G401 (cell line): ENCODE measurements at regions not wholly inside any gene's neighbourhood (a gene's known extent, or its start where the extent isn't known, plus 50 kb on each side); places are given as distances from the start of the nearest gene placed in this dataset.

Experiments used
- DNase-seq: peaks from one replicate; pipeline ENCODE4 v3.0.0-alpha.2; 2015; ENCODE audit warnings: low spot score
- in situ Hi-C: cut with HindIII; loops from 2 replicates; pipeline ENCODE4 v1.10.0; 2016; ENCODE audit warnings: low sequenced_read_pairs, mixed read lengths

DNA sequence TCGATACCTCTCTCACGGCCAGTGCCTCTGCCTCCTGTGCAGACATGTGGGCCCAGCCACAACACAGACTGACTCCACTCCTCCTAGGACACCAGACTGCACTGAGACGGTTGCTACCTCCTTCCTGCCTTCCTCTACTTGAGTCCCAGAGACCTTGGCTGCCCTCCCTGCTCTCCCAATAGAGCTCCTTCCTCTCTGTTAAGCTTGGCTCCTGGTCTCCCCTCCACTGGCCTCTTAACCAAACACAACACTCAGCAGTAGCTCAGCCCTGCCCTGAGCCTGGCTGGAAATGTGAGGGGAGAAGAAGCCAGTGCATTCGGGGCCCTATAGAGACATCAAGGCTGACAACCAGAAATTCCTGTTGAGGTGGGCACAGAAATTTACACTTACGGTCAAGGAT lies 102.0 kb downstream of the HTR5A start:
- no peak for DNase-seq
- in situ Hi-C loops: no loop called here

DNA sequence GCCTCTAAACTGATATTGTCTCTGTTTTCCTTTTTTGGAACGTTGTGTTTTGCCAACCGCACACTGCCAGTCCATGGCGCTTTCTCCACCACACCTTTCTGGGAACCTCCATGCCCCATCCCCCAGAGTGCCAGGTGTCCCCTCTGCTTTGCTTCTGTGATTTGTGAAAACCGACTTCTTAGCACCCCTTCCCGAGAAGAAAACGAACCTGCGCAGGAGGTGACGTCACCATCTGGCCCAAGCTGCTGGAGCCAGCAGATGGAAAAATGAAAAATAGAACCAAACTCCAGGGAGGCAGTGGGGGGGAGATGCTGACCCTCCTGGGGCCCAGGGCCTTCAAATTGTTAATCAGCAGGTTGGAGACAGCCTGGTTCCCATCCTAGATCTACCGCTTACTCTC lies 103.8 kb downstream of the HTR5A start:
- in situ Hi-C loops: no loop called here
- peak; percentile 80 for DNase-seq

DNA sequence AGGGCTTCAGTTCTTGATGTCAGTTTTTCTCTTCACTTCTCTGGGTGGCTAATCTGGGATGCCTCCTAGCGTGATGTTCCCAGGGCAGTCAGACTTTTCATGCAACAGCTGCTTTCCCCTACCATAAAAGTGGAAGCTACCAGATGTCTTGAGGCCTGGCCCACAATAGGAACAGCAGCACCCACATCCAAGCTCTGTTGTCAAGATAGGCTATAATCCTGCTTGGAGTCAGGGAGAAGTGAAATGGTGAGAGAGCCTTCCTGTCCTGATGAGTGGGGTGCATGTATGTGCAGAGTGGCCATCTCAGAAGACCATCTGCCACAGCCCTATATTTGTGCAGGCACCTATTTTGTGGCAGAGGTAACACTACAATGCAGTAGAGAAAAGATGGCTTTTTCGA lies 108.0 kb downstream of the HTR5A start:
- no peak for DNase-seq
- in situ Hi-C loops: no loop called here

DNA sequence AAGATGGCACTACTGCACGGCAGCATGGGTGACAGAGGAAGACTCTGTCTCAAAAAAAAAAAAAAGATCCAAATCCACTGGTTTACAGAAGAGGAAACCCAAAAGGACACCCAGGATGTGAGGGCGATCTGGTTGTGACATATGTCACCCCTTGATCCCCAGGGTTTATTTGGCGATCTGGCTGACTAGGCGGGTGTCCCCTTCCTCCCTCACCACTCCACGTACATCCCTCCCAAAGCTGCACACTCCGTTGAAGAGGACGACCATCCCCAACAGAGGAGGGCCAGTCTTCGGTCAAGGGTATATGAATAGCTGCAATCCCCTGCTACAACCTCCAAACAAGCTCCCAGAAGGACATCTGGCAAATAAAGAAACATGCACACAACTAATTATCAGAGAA lies 111.6 kb downstream of the HTR5A start:
- DNase-seq: no peak
- in situ Hi-C loops: no loop called here

DNA sequence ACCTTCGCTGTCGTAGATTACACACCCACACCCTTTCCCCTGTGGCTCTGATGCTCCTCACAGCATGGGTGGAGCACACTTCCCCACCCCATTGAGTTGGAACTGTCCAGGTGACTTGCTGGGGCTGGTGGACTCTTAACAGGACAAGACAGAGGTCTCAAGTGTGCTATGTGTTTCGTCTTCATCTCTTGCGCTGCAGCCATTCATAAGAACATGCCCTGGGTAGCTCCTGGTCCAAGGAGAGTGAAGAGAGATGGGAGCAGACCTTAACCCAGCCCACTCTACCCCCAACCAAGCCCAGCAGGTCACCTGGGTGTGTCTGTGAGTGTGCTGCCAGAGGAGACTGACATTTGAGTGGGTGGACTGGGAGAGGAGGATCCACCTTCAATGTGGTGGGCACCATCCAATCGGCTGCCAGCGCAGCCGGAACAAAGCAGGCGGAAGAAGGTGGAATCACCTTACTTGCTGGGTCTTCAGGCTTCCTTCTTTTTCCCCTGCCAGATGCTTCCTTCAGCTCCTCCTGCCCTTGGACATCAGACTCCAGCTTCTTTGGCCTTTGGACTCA lies 112.4 kb downstream of the HTR5A start:
- in situ Hi-C loops: no loop called here
- no peak for DNase-seq

DNA sequence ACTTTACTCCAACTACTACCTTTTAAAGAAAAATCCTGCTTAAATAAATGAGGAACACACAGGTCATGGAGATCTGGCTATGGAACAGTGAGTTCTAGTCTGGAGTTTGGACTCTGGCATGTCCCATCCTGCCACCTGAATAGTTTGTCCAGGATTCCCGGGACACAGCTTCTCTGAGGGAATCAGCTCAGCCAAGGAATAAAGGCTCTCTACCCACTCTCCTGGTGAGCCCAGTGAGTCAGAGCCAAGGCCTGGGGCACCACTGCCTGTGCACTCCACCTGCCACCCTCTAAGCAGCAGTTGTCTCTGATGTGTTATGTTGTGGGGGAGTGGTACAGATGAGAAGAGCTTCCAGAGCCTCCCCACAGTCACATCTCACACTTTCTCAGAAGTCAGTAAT lies 113.5 kb downstream of the HTR5A start:
- in situ Hi-C loops: no loop called here
- DNase-seq: no peak

DNA sequence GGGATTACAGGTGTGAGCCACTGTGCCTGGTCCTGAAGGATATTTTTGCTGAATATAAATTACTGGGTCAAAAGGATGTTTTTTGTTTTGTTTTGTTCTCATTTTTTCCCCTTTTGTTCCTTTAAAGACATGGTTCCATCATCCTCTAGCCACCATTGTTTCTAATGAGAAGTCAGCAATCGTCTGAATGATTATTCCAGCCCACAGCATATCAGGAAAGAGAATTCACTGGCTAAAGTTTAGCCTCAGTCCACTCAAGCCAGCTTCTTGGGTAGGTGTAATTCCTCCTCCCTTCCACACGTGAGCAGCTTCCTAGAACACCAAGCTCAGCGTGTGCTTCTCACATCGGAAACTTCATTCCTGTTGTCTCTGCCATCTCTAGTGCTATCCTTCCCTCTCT lies 112.8 kb upstream of the INSIG1 start:
- in situ Hi-C loops: no loop called here
- DNase-seq: no peak

DNA sequence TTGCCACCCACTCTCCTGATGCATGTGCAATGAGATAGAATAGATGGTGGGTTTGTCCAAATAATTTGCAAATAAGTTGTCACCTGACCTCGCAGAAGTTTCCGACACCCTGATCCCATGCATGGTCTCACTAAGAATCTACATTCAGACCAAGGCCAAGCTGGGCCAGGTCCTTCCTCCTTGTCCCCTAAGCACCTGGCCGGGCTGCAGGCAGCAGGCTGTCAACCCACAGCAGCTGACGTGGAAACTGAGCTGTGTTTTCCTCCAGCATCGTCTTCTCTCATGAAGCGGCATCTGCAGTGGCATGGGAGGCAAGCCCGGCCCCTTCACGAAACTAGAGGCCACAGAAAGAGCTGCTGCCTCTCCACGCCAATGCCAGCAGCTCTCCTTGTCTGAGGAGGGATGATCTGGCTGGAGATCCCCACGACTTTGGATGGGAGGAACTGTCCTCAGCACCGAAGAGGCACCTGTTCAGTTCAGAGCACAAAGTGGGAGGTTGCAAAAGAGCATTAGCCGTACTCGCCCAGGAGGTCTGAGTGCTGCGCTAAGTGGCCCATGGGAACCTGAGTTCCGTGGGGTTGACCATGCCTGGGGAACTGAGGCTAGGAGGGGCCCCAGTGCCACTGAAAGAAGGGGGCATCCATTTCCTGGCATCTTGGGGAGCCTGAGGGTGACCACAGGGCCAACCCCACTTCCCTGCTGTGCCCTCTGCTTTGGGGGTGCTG lies 110.5 kb upstream of the INSIG1 start:
- in situ Hi-C loops: no loop called here
- DNase-seq: no peak

DNA sequence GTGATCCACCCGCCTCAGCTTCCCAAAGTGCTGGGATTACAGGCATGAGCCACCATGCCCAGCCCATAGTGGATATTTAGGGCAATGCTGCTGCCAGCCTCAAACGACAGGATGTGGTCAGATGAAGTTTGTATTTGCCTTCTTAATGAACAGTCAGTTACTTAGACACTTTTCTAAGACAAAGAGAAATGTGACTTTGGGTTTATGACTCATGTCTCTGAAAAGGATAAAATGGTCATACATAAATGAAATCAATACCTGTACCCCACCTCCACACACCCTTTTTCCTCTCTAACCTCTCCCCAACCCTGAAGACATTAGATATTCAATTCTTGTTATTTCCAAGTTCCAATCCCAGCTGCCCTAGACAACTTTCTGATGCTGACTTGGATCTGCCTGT lies 109.3 kb upstream of the INSIG1 start:
- in situ Hi-C loops: no loop called here
- no peak for DNase-seq

DNA sequence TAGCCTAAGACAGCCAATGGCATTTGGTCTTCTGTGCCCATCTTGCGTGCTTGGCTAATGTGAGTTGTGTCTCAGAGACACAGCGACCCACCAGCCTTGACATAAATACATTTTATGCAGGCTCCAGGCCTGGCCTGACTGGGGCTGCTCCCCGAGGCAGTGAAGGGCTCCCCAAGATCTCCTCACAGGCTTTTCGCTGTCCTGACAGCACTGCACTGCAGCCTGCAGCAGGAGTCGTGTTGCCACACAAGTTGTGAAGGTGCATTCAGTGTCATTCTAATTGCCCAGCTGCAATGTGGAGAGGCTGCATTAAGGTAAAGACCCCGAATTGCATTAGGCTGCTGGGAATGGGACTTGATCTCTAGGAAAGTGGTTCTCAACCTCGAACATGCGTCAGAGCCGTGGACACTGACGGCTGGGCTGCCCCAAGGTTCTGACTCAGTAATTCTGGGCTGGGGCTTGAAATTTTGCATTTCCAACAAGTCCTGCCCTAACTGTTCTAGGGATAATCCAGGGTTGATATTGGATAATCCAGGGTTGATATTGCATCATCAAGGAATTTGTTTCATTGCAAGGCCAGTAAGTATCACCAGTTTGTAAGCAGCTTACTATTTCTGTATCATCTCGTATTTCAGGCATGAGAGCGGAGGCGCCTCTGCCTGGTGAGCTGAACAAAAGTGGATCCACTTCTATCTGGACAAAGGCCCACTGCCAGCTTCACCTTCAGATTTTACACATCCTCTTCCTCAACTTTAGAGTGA lies 108.7 kb upstream of the INSIG1 start:
- in situ Hi-C loops: no loop called here
- no peak for DNase-seq

DNA sequence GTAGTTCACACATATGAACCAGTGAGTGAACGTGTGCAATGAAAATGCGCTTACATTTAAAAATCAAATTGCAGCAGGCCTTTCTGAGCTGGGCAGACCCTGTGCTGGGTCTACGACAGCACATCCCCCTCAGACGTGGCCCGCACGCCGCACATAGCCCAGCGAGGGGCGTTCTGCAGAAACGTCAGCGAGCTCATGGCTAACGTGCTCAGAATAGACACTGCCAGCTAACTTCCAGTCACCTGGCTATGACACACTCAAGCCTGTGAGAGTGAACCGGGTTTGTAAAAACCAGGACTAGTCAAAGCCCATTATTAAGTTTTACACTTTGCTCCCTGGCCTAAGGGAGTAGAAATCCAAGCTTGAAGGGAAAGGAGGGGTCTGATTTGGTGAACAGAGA lies 108.1 kb upstream of the INSIG1 start:
- no peak for DNase-seq
- in situ Hi-C loops: no loop called here

DNA sequence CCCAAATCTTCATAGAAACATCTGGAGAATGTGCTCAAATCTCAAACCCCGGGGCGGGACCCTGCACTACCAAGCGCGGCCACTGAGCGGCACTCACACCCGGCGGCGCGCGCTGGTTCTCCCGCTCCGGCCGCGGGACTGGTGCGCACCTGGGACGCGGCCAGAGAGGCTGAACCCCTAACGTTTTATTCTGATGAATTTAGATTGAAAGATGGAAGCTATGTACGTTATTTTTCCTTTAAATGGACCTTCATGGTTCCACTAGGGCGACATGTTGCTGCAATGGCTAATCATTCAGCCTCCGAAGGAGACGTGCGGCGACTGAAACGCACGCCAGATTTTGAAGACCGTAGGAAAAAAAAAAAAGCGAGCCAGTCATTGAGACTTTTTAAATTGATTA lies 107.0 kb upstream of the INSIG1 start:
- in situ Hi-C loops: no loop called here
- DNase-seq: peak; percentile 42

DNA sequence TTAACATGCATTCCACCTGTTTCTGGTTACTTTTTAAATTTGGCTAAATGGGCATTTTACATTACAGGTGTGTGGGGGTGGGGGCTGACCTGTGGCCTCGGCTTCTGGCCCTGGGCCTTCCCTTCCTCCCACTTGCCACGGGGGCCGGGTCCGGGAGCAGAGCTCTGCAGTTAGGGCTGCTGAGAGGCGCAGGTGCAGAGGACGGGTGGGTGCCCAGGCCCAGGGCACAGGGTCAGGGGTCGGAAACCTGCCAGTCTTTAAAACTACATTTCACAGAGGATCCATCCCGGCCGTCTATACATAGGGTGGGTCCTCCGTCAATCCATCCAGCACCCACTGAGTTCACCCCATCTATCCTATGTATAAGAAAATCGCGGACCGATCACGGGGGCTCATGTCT lies 106.5 kb upstream of the INSIG1 start:
- DNase-seq: no peak
- in situ Hi-C loops: no loop called here

DNA sequence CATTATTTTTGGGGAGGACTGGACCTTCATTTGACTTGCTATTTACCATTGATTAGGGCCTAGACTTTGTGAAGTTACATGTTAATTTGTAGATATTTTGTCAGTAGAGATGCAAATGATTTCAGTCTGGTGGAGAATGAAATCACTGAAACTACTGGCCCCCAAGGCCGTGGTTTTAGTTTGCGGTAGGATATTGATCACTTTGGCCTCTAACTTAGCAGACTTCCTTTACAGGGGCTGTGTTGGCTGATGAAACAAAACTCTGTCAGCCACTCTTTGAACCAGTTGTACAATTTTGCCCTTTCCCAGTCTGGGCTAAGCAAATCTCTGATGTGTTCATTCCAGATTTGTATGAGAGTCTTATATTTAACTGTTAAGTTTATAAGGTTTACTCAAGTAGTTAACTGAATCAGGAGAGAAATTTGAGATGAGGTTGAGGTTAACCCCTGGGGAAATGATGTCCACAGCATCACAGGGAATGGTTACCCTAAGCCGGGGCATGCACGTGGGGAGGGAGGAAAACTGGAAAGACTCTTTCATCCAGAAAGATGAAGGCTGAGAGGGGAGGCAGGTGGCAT lies 105.7 kb upstream of the INSIG1 start:
- in situ Hi-C loops: no loop called here
- no peak for DNase-seq

DNA sequence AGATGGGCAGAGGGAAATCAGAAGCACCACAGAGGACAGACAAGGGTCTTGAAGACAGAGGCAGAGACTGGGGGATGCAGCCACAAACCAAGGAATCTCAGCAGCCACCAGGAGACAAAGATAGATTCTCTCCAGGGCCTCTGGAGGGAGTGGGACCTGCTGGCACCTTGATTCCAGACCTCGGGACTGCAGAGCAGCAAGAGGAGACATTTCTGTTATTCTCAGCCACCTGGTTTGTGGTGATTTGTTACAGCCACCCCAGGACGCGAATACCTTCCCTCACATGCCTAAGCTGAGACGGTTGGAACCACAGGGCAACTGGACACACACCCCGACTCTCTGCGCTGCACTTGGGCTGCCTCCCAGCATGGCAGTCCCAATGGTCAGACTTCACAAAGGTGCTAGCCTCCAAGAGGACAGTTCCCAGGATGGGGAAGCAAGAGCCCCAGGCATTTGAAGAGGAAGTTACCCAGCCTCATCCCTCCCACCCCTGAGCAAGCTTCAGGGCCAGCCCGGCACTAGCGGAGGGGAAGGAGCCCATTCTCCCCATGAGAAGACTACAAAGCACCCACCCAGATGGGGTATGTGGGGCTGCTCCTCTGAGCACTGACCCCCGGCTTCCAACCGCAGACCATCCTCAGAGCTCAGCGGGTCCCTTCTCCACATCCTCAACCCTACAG lies 104.6 kb upstream of the INSIG1 start:
- in situ Hi-C loops: no loop called here

DNA sequence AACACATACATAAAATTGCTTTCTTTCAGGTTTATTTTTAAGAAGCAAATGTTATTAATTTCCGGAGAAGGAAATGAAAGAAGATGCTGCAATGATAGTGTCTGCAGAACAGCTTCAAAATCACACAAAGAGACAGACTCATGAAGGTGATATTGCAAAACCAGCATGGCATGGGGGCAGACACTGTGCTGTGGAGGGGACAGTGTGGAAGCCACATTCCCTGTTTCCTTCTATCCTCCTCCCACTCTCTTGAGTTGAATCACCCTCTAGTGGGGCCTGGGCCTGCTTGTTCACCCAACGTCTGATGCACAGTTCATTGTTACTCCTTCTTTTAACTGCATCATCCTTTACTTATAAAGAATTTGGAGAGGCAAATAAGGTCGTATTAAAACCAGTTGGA lies 104.0 kb upstream of the INSIG1 start:
- in situ Hi-C loops: no loop called here
- DNase-seq: no peak

More for the DNA sequence above, 104.6 kb upstream of the INSIG1 start:
- no peak for DNase-seq

DNA sequence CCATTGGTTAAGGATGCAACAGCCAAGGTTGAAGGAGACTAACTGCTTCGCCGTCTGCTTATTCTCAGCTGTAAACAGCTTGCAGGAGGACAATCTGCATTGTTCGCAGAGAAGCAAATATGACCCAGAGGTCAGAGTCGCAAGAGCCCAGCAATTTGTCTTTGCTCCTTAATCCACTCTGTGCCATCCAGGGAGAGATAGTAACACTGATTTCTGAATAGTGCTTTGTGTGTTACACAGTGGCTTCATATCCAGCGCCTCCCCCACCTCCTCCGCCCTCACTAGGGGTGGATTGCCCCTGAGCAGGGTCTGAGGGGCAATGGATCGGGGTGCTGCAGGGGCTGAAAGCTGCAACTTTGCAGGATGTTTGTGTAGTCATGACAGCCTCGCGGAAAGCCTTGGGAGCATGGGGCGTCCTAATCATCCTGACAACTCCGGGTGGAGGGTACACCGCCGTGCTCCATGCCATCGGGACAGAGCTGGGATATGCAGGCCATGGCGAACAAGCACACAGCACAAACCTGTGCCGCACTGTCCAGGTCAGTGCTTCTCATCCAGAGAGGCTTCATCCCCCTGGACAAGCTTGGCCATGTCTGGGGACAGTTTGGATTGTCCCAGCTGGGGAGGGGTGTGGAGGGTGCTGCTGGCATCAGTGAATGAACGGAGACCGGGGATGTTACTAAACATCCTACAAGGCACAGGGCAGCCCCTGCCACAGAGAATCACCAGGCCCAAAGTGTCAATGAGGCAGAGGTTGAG lies 103.1 kb upstream of the INSIG1 start:
- no peak for DNase-seq
- in situ Hi-C loops: no loop called here

DNA sequence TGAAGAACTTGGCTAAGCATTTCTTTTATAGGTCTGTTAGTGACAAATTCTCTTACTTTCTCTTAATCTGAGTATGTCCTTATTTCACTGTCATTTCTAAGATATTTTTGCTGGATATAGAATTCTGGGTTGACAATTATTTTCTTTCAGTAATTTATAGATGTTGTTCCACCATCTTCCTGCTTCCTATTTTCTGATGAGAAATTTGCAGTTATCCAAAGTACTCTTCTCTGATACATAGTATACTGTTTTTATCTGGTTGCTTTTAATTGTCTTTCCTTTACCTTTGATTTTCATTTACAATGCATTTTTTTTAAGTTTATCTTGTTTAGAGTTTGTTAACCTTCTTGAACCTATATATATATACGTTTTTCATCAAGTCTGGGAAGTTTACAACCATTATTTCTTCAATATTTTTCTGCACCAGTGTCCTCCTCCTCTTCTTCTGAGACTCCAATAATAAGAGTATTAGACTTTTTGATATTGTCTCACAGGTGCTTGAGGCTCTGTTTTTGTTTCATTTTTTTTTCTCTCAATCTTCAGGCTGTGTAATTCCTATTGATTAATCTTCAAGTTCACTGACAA lies 101.6 kb upstream of the INSIG1 start:
- in situ Hi-C loops: no loop called here
- DNase-seq: no peak
